ENCODE measurements at regions not wholly inside any gene's neighbourhood (a gene's known extent, or its start where the extent isn't known, plus 50 kb on each side); places are given as distances from the start of the nearest gene placed in this dataset.

GRCh38 chr1:81232420-81232819 is 568.3 kb upstream of the ADGRL2 start:
- Histone ChIP-seq H3K27ac (ENCODE audit: low read depth, low read length) (no peak overlapping the region), H3K4me3 (ENCODE audit: low read depth in 1 of 2, low read length in 2 of 2) (no peak overlapping the region), H3K4me1 (ENCODE audit: control insufficient read depth in 1 of 2, insufficient read depth in 2 of 2, low read length in 2 of 2) (peaks cover 0 to 6% of the 10 kb centered on the region in 2 donors), H3K9me3 (ENCODE audit: control insufficient read depth in 1 of 2, low read length in 2 of 2) (no peaks in the 10 kb centered on the region), H3K36me3 (ENCODE audit: control insufficient read depth in 1 of 2, insufficient read depth in 2 of 2, low read length in 2 of 2) (no peaks in the 10 kb centered on the region), H3K9ac (ENCODE audit: low read depth in 1 of 2, low read length in 2 of 2) (no peak overlapping the region), H3K27me3 (ENCODE audit: control insufficient read depth in 1 of 2, insufficient read depth in 2 of 2, low read length in 2 of 2) (no peaks in the 10 kb centered on the region)

GRCh38 chr1:81231729-81232038 is 569.0 kb upstream of the ADGRL2 start:
- Histone ChIP-seq H3K4me3 (ENCODE audit: low read depth in 1 of 2, low read length in 2 of 2) (no peak overlapping the region), H3K27me3 (ENCODE audit: control insufficient read depth in 1 of 2, insufficient read depth in 2 of 2, low read length in 2 of 2) (no peaks in the 10 kb centered on the region), H3K36me3 (ENCODE audit: control insufficient read depth in 1 of 2, insufficient read depth in 2 of 2, low read length in 2 of 2) (no peaks in the 10 kb centered on the region), H3K4me1 (ENCODE audit: control insufficient read depth in 1 of 2, insufficient read depth in 2 of 2, low read length in 2 of 2) (peaks cover 0 to 6% of the 10 kb centered on the region in 2 donors), H3K27ac (ENCODE audit: low read depth, low read length) (no peak overlapping the region), H3K9me3 (ENCODE audit: control insufficient read depth in 1 of 2, low read length in 2 of 2) (no peaks in the 10 kb centered on the region), H3K9ac (ENCODE audit: low read depth in 1 of 2, low read length in 2 of 2) (no peak overlapping the region)

- Histone ChIP-seq H3K9ac (ENCODE audit: low read depth in 1 of 2, low read length in 2 of 2) (no peak overlapping the region), H3K27me3 (ENCODE audit: control insufficient read depth in 1 of 2, insufficient read depth in 2 of 2, low read length in 2 of 2) (no peaks in the 10 kb centered on the region), H3K4me3 (ENCODE audit: low read depth in 1 of 2, low read length in 2 of 2) (peak overlapping the region in 1 of 2 donors; percentile 19), H3K36me3 (ENCODE audit: control insufficient read depth in 1 of 2, insufficient read depth in 2 of 2, low read length in 2 of 2) (no peaks in the 10 kb centered on the region), H3K4me1 (ENCODE audit: control insufficient read depth in 1 of 2, insufficient read depth in 2 of 2, low read length in 2 of 2) (peaks cover 0 to 6% of the 10 kb centered on the region in 2 donors), H3K9me3 (ENCODE audit: control insufficient read depth in 1 of 2, low read length in 2 of 2) (no peaks in the 10 kb centered on the region), H3K27ac (ENCODE audit: low read depth, low read length) (no peak overlapping the region)
Measured at GRCh38 chr1:81230983-81231728, 569.6 kb upstream of the ADGRL2 start.

- H3K36me3 ChIP-seq (ENCODE audit: control insufficient read depth in 1 of 2, insufficient read depth in 2 of 2, low read length in 2 of 2), result no peaks in the 10 kb centered on the region
Measured at GRCh38 chr1:81228926-81229325, 571.8 kb upstream of the ADGRL2 start.

GRCh38 chr1:81226603-81226928 is 574.2 kb upstream of the ADGRL2 start:
- Histone ChIP-seq H3K27ac (ENCODE audit: low read depth, low read length) (no peak overlapping the region), H3K9me3 (ENCODE audit: control insufficient read depth in 1 of 2, low read length in 2 of 2) (no peaks in the 10 kb centered on the region), H3K27me3 (ENCODE audit: control insufficient read depth in 1 of 2, insufficient read depth in 2 of 2, low read length in 2 of 2) (no peaks in the 10 kb centered on the region), H3K4me3 (ENCODE audit: low read depth in 1 of 2, low read length in 2 of 2) (no peak overlapping the region), H3K36me3 (ENCODE audit: control insufficient read depth in 1 of 2, insufficient read depth in 2 of 2, low read length in 2 of 2) (no peaks in the 10 kb centered on the region), H3K9ac (ENCODE audit: low read depth in 1 of 2, low read length in 2 of 2) (no peak overlapping the region), H3K4me1 (ENCODE audit: control insufficient read depth in 1 of 2, insufficient read depth in 2 of 2, low read length in 2 of 2) (peaks cover 0 to 3% of the 10 kb centered on the region in 2 donors)

More at GRCh38 chr1:81228926-81229325, 571.8 kb upstream of the ADGRL2 start:
- Histone ChIP-seq H3K27ac (ENCODE audit: low read depth, low read length) (no peak overlapping the region), H3K4me3 (ENCODE audit: low read depth in 1 of 2, low read length in 2 of 2) (no peak overlapping the region), H3K9ac (ENCODE audit: low read depth in 1 of 2, low read length in 2 of 2) (no peak overlapping the region), H3K9me3 (ENCODE audit: control insufficient read depth in 1 of 2, low read length in 2 of 2) (no peaks in the 10 kb centered on the region), H3K4me1 (ENCODE audit: control insufficient read depth in 1 of 2, insufficient read depth in 2 of 2, low read length in 2 of 2) (peaks cover 0 to 6% of the 10 kb centered on the region in 2 donors), H3K27me3 (ENCODE audit: control insufficient read depth in 1 of 2, insufficient read depth in 2 of 2, low read length in 2 of 2) (no peaks in the 10 kb centered on the region)

- no peak overlapping the region for H3K4me3 ChIP-seq (ENCODE audit: low read depth in 1 of 2, low read length in 2 of 2)
- no peak overlapping the region for H3K27ac ChIP-seq (ENCODE audit: low read depth, low read length)
- H3K9ac ChIP-seq (ENCODE audit: low read depth in 1 of 2, low read length in 2 of 2), result no peak overlapping the region
- H3K36me3 ChIP-seq (ENCODE audit: control insufficient read depth in 1 of 2, insufficient read depth in 2 of 2, low read length in 2 of 2), result no peaks in the 10 kb centered on the region
- H3K27me3 ChIP-seq (ENCODE audit: control insufficient read depth in 1 of 2, insufficient read depth in 2 of 2, low read length in 2 of 2), result no peaks in the 10 kb centered on the region
- no peaks in the 10 kb centered on the region for H3K9me3 ChIP-seq (ENCODE audit: control insufficient read depth in 1 of 2, low read length in 2 of 2)
- no peaks in the 10 kb centered on the region for H3K4me1 ChIP-seq (ENCODE audit: control insufficient read depth in 1 of 2, insufficient read depth in 2 of 2, low read length in 2 of 2)
Measured at GRCh38 chr1:81225789-81226602, 574.7 kb upstream of the ADGRL2 start.

- no peaks in the 10 kb centered on the region for H3K9me3 ChIP-seq (ENCODE audit: control insufficient read depth in 1 of 2, low read length in 2 of 2)
- H3K4me1 ChIP-seq (ENCODE audit: control insufficient read depth in 1 of 2, insufficient read depth in 2 of 2, low read length in 2 of 2), result no peaks in the 10 kb centered on the region
- no peaks in the 10 kb centered on the region for H3K27me3 ChIP-seq (ENCODE audit: control insufficient read depth in 1 of 2, insufficient read depth in 2 of 2, low read length in 2 of 2)
- H3K36me3 ChIP-seq (ENCODE audit: control insufficient read depth in 1 of 2, insufficient read depth in 2 of 2, low read length in 2 of 2), result no peaks in the 10 kb centered on the region
- H3K4me3 ChIP-seq (ENCODE audit: low read depth in 1 of 2, low read length in 2 of 2), result no peak overlapping the region
- no peak overlapping the region for H3K27ac ChIP-seq (ENCODE audit: low read depth, low read length)
- no peak overlapping the region for H3K9ac ChIP-seq (ENCODE audit: low read depth in 1 of 2, low read length in 2 of 2)
Measured at GRCh38 chr1:81224222-81224621, 576.5 kb upstream of the ADGRL2 start.

- no peaks in the 10 kb centered on the region for H3K4me1 ChIP-seq (ENCODE audit: control insufficient read depth in 1 of 2, insufficient read depth in 2 of 2, low read length in 2 of 2)
- no peaks in the 10 kb centered on the region for H3K27me3 ChIP-seq (ENCODE audit: control insufficient read depth in 1 of 2, insufficient read depth in 2 of 2, low read length in 2 of 2)
- no peak overlapping the region for H3K27ac ChIP-seq (ENCODE audit: low read depth, low read length)
- no peak overlapping the region for H3K9ac ChIP-seq (ENCODE audit: low read depth in 1 of 2, low read length in 2 of 2)
- no peaks in the 10 kb centered on the region for H3K36me3 ChIP-seq (ENCODE audit: control insufficient read depth in 1 of 2, insufficient read depth in 2 of 2, low read length in 2 of 2)
- H3K9me3 ChIP-seq (ENCODE audit: control insufficient read depth in 1 of 2, low read length in 2 of 2), result no peaks in the 10 kb centered on the region
- H3K4me3 ChIP-seq (ENCODE audit: low read depth in 1 of 2, low read length in 2 of 2), result no peak overlapping the region
Measured at GRCh38 chr1:81221564-81221963, 579.2 kb upstream of the ADGRL2 start.

- no peaks in the 10 kb centered on the region for H3K36me3 ChIP-seq (ENCODE audit: control insufficient read depth in 1 of 2, insufficient read depth in 2 of 2, low read length in 2 of 2)
- H3K9ac ChIP-seq (ENCODE audit: low read depth in 1 of 2, low read length in 2 of 2), result no peak overlapping the region
- no peaks in the 10 kb centered on the region for H3K27me3 ChIP-seq (ENCODE audit: control insufficient read depth in 1 of 2, insufficient read depth in 2 of 2, low read length in 2 of 2)
- no peaks in the 10 kb centered on the region for H3K9me3 ChIP-seq (ENCODE audit: control insufficient read depth in 1 of 2, low read length in 2 of 2)
- no peak overlapping the region for H3K27ac ChIP-seq (ENCODE audit: low read depth, low read length)
- no peak overlapping the region for H3K4me3 ChIP-seq (ENCODE audit: low read depth in 1 of 2, low read length in 2 of 2)
- H3K4me1 ChIP-seq (ENCODE audit: control insufficient read depth in 1 of 2, insufficient read depth in 2 of 2, low read length in 2 of 2), result no peaks in the 10 kb centered on the region
Measured at GRCh38 chr1:81220614-81221071, 580.1 kb upstream of the ADGRL2 start.

- Histone ChIP-seq H3K4me1 (ENCODE audit: control insufficient read depth in 1 of 2, insufficient read depth in 2 of 2, low read length in 2 of 2) (no peaks in the 10 kb centered on the region), H3K9ac (ENCODE audit: low read depth in 1 of 2, low read length in 2 of 2) (no peak overlapping the region), H3K27me3 (ENCODE audit: control insufficient read depth in 1 of 2, insufficient read depth in 2 of 2, low read length in 2 of 2) (no peaks in the 10 kb centered on the region), H3K9me3 (ENCODE audit: control insufficient read depth in 1 of 2, low read length in 2 of 2) (no peaks in the 10 kb centered on the region), H3K4me3 (ENCODE audit: low read depth in 1 of 2, low read length in 2 of 2) (no peak overlapping the region), H3K27ac (ENCODE audit: low read depth, low read length) (no peak overlapping the region), H3K36me3 (ENCODE audit: control insufficient read depth in 1 of 2, insufficient read depth in 2 of 2, low read length in 2 of 2) (no peaks in the 10 kb centered on the region)
Measured at GRCh38 chr1:81217058-81217457, 583.7 kb upstream of the ADGRL2 start.
